H9 (cell line): ENCODE measurements at regions not wholly inside any gene's neighbourhood (a gene's known extent, or its start where the extent isn't known, plus 50 kb on each side); places are given as distances from the start of the nearest gene placed in this dataset.

Source experiments
- DNase-seq: peaks from one replicate; pipeline ENCODE4 v3.0.0-alpha.2; 2017
- H2AFZ ChIP-seq: one replicate; pipeline ENCODE4 v1.6.1; 2013; ENCODE audit warnings: mild to moderate bottlenecking, low read length, control low read depth, moderate library complexity
- H2AK5ac ChIP-seq: 2 replicates; pipeline ENCODE4 v1.6.1; 2013; ENCODE audit warnings: low read length, control low read depth, mixed read lengths; ENCODE audit not compliant: insufficient read length
- H2BK120ac ChIP-seq: one replicate; pipeline ENCODE4 v1.6.1; 2013; ENCODE audit warnings: low read depth, mild to moderate bottlenecking, low read length, control low read depth, inconsistent platforms; ENCODE audit not compliant: poor library complexity, severe bottlenecking
- H2BK12ac ChIP-seq: 2 replicates; pipeline ENCODE4 v1.6.1; 2013; ENCODE audit warnings: low read length, control low read depth, mixed read lengths, low read depth; ENCODE audit not compliant: insufficient read length
- H2BK15ac ChIP-seq: 2 replicates; pipeline ENCODE4 v1.6.1; 2013; ENCODE audit warnings: low read depth, low read length, control low read depth
- H2BK20ac ChIP-seq: one replicate; pipeline ENCODE4 v1.6.1; 2013; ENCODE audit warnings: low read depth, mild to moderate bottlenecking, low read length, control low read depth, inconsistent platforms; ENCODE audit not compliant: poor library complexity, severe bottlenecking
- H2BK5ac ChIP-seq: 2 replicates; pipeline ENCODE4 v1.6.1; 2013; ENCODE audit warnings: low read length, control low read depth, mixed read lengths; ENCODE audit not compliant: insufficient read length
- H3K14ac ChIP-seq: 2 replicates; pipeline ENCODE4 v1.6.1; 2013; ENCODE audit warnings: low read length, control low read depth; ENCODE audit not compliant: insufficient read depth
- H3K18ac ChIP-seq: 2 replicates; pipeline ENCODE4 v1.6.1; 2013; ENCODE audit warnings: low read depth, mild to moderate bottlenecking, mixed read lengths, low read length, control low read depth; ENCODE audit not compliant: insufficient read length
- H3K23ac ChIP-seq: 2 replicates; pipeline ENCODE4 v1.6.1; 2013; ENCODE audit warnings: low read length, control low read depth, mixed read lengths, low read depth; ENCODE audit not compliant: insufficient read length
- H3K23me2 ChIP-seq: 2 replicates; pipeline ENCODE4 v1.6.1; 2013; ENCODE audit warnings: low read depth, mild to moderate bottlenecking, mixed read lengths, low read length, control low read depth; ENCODE audit not compliant: insufficient read length, poor library complexity, severe bottlenecking
- H3K27ac ChIP-seq: 2 replicates; pipeline ENCODE4 v1.5.1; 2013; ENCODE audit warnings: low read length, control low read depth, mixed read lengths, low read depth; ENCODE audit not compliant: insufficient read length
- H3K27me3 ChIP-seq: 2 replicates; pipeline ENCODE4 v1.6.1; 2013; ENCODE audit warnings: low read length, control low read depth, inconsistent platforms; ENCODE audit not compliant: insufficient read depth
- H3K4ac ChIP-seq: 2 replicates; pipeline ENCODE4 v1.6.1; 2013; ENCODE audit warnings: low read depth, mild to moderate bottlenecking, control low read depth, inconsistent platforms, low read length, moderate library complexity
- H3K4me1 ChIP-seq: 2 replicates; pipeline ENCODE4 v1.6.1; 2013; ENCODE audit warnings: low read length, control low read depth, inconsistent platforms; ENCODE audit not compliant: insufficient read depth
- H3K4me2 ChIP-seq: 2 replicates; pipeline ENCODE4 v1.6.1; 2013; ENCODE audit warnings: low read length, control low read depth, mixed read lengths; ENCODE audit not compliant: insufficient read length, insufficient read depth
- H3K56ac ChIP-seq: 2 replicates; pipeline ENCODE4 v1.6.1; 2013; ENCODE audit warnings: low read depth, mild to moderate bottlenecking, mixed read lengths, low read length, control low read depth; ENCODE audit not compliant: insufficient read length
- H3K79me1 ChIP-seq: 2 replicates; pipeline ENCODE4 v1.6.1; 2013; ENCODE audit warnings: low read depth, mild to moderate bottlenecking, moderate library complexity, low read length, control low read depth, inconsistent platforms; ENCODE audit not compliant: insufficient read depth, poor library complexity, severe bottlenecking
- H3K79me2 ChIP-seq: 2 replicates; pipeline ENCODE4 v1.6.1; 2013; ENCODE audit warnings: low read length, control low read depth, inconsistent platforms; ENCODE audit not compliant: insufficient read depth
- H3K9ac ChIP-seq: 2 replicates; pipeline ENCODE4 v1.6.1; 2013; ENCODE audit warnings: low read length, control low read depth, mixed read lengths; ENCODE audit not compliant: insufficient read length; ENCODE audit errors: extremely low read depth
- H3K9me3 ChIP-seq: one replicate; pipeline ENCODE4 v1.6.1; 2013; ENCODE audit warnings: low read depth, low read length, inconsistent platforms; ENCODE audit not compliant: control insufficient read depth
- H3T11ph ChIP-seq: one replicate; pipeline ENCODE4 v1.6.1; 2013; ENCODE audit warnings: mild to moderate bottlenecking, low read length, control low read depth, inconsistent platforms
- H4K20me1 ChIP-seq: one replicate; pipeline ENCODE4 v1.6.1; 2013; ENCODE audit not compliant: control insufficient read depth, insufficient read length, insufficient read depth
- H4K5ac ChIP-seq: 2 replicates; pipeline ENCODE4 v1.6.1; 2013; ENCODE audit warnings: low read depth, mild to moderate bottlenecking, mixed read lengths, low read length, control low read depth; ENCODE audit not compliant: insufficient read length
- H4K8ac ChIP-seq: replicated peaks from 2 replicates; pipeline ENCODE4 v1.6.1; 2013; ENCODE audit warnings: low read length, control low read depth, mixed read lengths, low read depth; ENCODE audit not compliant: insufficient read length
- H4K91ac ChIP-seq: 2 replicates; pipeline ENCODE4 v1.6.1; 2013; ENCODE audit warnings: low read depth, mild to moderate bottlenecking, moderate library complexity, mixed read lengths, low read length, control low read depth; ENCODE audit not compliant: insufficient read length
- H3K27ac Mint-ChIP-seq, 3 experiments: 2 replicates in 2 of 3; 3 replicates in 1 of 3; pipeline ENCODE4 v1.8.0; 2020 to 2021; ENCODE audit warnings: mixed read lengths in 3 of 3, mild to moderate bottlenecking in 1 of 3, moderate library complexity in 1 of 3
- H3K27me3 Mint-ChIP-seq: 2 replicates; pipeline ENCODE4 v1.8.0; 2021; ENCODE audit warnings: low read depth, mild to moderate bottlenecking, moderate library complexity, mixed read lengths
- H3K36me3 Mint-ChIP-seq, 3 experiments: 2 replicates in 2 of 3; 3 replicates in 1 of 3; pipeline ENCODE4 v1.8.0; 2020 to 2021; ENCODE audit warnings: low read depth in 3 of 3, mixed read lengths in 3 of 3; ENCODE audit not compliant: insufficient read depth in 1 of 3
- H3K4me1 Mint-ChIP-seq, 2 experiments: 2 replicates each; pipeline ENCODE4 v1.8.0; 2020; ENCODE audit warnings: mixed read lengths in 2 of 2
- H3K4me3 Mint-ChIP-seq, 2 experiments: 2 replicates in 1 of 2; 3 replicates in 1 of 2; pipeline ENCODE4 v1.8.0; 2020 to 2021; ENCODE audit warnings: mild to moderate bottlenecking in 2 of 2, mixed read lengths in 2 of 2, moderate library complexity in 1 of 2
- H3K9me3 Mint-ChIP-seq, 2 experiments: 2 replicates in 1 of 2; 3 replicates in 1 of 2; pipeline ENCODE4 v1.8.0; 2020; ENCODE audit warnings: mild to moderate bottlenecking in 2 of 2, mixed read lengths in 2 of 2, moderate library complexity in 1 of 2
- CTCF ChIP-seq: fragments of 200-600 bp; sonication (generic); conservative IDR thresholded peaks from 3 replicates; pipeline ENCODE4 v1.8.0; 2021; ENCODE audit warnings: antibody characterized with exemption, mild to moderate bottlenecking
- WGBS: extraction: QIAGEN DNeasy Blood & Tissue Kit; methylation state at CpG from one replicate; pipeline ENCODE4 v1.1.7; 2013; ENCODE audit warnings: missing lambda C conversion rate, low lambda C conversion rate, mixed read lengths; ENCODE audit not compliant: insufficient read length; ENCODE audit errors: extremely low coverage; 5-methylcytosine and 5-hydroxymethylcytosine counted together

DNA sequence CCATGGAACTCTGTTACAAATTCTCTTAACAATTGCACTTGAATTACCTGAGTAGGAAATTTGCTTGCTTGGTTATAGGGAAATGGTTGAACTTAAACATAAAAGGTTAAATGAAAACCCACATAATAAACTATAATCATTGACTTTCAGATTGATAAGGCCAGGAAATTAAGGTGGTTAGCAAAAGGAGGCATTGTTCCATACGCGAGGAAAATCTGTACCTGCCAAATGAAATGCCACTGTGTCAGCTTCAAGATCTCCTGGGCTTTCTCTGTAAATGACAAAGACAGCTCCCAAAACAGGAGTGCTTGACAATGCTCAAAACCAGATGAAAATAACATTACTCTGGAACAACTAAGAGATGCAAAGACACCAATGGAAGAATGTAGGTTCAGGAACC, 125.5 kb upstream of the KLF3 start:
- H3K4me1 ChIP-seq, result no peaks in the 10 kb centered on the region
- no peak overlapping the region for H2BK120ac ChIP-seq
- no CpG with 5 or more reads among the region's 2 CpGs for WGBS
- H2BK5ac ChIP-seq, result no peak overlapping the region
- H2BK12ac ChIP-seq, result no peak overlapping the region
- H3K9ac ChIP-seq, result no peak overlapping the region
- H4K8ac ChIP-seq, result no peak overlapping the region
- H3K23ac ChIP-seq, result no peak overlapping the region
- no peak overlapping the region for H3K4me3 Mint-ChIP-seq
- no peak overlapping the region for H3K14ac ChIP-seq
- no peak overlapping the region for H3K27ac Mint-ChIP-seq
- no peaks in the 10 kb centered on the region for H3K79me1 ChIP-seq
- H3T11ph ChIP-seq, result no peak overlapping the region
- no peaks in the 10 kb centered on the region for H3K27me3 ChIP-seq
- H3K27ac ChIP-seq, result no peak overlapping the region
- no peaks in the 10 kb centered on the region for H3K23me2 ChIP-seq
- H3K36me3 Mint-ChIP-seq, result no peaks in the 10 kb centered on the region
- no peak for DNase-seq
- no peak overlapping the region for H3K4me2 ChIP-seq
- no peak overlapping the region for H2BK20ac ChIP-seq
- no peak overlapping the region for H2BK15ac ChIP-seq
- H3K4me1 Mint-ChIP-seq, result no peaks in the 10 kb centered on the region; a peak in 1 of 4 replicates
- H2AFZ ChIP-seq, result no peak overlapping the region
- H3K9me3 Mint-ChIP-seq, result no peaks in the 10 kb centered on the region
- H4K5ac ChIP-seq, result no peak overlapping the region
- no peak overlapping the region for H3K18ac ChIP-seq
- no peak overlapping the region for H4K91ac ChIP-seq
- H3K79me2 ChIP-seq, result no peaks in the 10 kb centered on the region
- TF ChIP-seq CTCF, result no peak
- H2AK5ac ChIP-seq, result no peak overlapping the region
- H3K27me3 Mint-ChIP-seq, result peaks cover 42% of the 10 kb centered on the region
- H3K4ac ChIP-seq, result no peak overlapping the region
- no peaks in the 10 kb centered on the region for H3K9me3 ChIP-seq
- no peak overlapping the region for H3K56ac ChIP-seq
- no peaks in the 10 kb centered on the region for H4K20me1 ChIP-seq
